ENCODE measurements at regions not wholly inside any gene's neighbourhood (a gene's known extent, or its start where the extent isn't known, plus 50 kb on each side); places are given as distances from the start of the nearest gene placed in this dataset.

- ChIA-PET CTCF (no interaction called here), POLR2A (no interaction called here)
- TF ChIP-seq L3MBTL2 (conservative IDR thresholded peaks at IDR 0.05) (no peak), ELF4 (IDR thresholded peaks at IDR 0.05) (no peak), CTBP1 (IDR thresholded peaks at IDR 0.05; ENCODE audit: borderline replicate concordance) (no peak), FOXA1 (IDR thresholded peaks at IDR 0.05) (no peak)
- no peak for DNase-seq (ENCODE audit: extremely low spot score)
Observed at GRCh38 chr4:11261066-11261850, 167.4 kb downstream of the HS3ST1 start.

- ChIA-PET CTCF (no interaction called here), POLR2A (no interaction called here)
- no peak for DNase-seq (ENCODE audit: extremely low spot score)
- TF ChIP-seq ZNF384 (IDR thresholded peaks at IDR 0.05) (no peak), SUZ12 (IDR thresholded peaks at IDR 0.05) (no peak), HDGF (IDR thresholded peaks at IDR 0.05; ENCODE audit: borderline replicate concordance) (no peak), FOXM1 (IDR thresholded peaks at IDR 0.05; ENCODE audit: borderline replicate concordance) (no peak), PKNOX1 (IDR thresholded peaks at IDR 0.05) (no peak), L3MBTL2 (conservative IDR thresholded peaks at IDR 0.05) (no peak), FOXA1 (IDR thresholded peaks at IDR 0.05) (no peak), ARNT (IDR thresholded peaks at IDR 0.05) (no peak)
Observed at GRCh38 chr4:11259837-11260236, 168.9 kb downstream of the HS3ST1 start.

GRCh38 chr4:11252149-11252548, 176.5 kb downstream of the HS3ST1 start:
- DNase-seq (ENCODE audit: extremely low spot score) = no peak
- ChIA-PET POLR2A (no interaction called here), CTCF (no interaction called here)
- TF ChIP-seq CTBP1 (IDR thresholded peaks at IDR 0.05; ENCODE audit: borderline replicate concordance) = no peak
- TF ChIP-seq ZNF384 (IDR thresholded peaks at IDR 0.05) = no peak

DNA sequence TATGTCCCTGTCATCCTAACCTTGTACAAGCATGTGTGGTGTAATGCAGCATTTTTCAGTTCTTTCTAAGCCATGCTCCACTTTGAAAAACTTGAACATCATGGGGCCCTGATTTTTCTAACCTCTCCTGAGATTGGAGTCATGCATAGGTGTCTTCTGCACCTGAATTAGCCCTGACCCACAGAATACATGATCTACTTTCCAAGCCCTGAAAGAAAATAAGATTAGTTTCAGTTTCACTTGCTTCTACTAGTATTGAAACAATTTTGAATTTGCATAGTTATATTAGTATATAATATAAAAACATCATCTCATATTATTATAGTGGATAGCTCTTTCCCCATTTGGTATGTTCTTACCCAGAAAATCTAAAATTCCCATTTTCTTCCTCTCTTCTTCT, 178.2 kb downstream of the HS3ST1 start:
- ChIA-PET CTCF (no interaction called here), POLR2A (no interaction called here)
- no peak for TF ChIP-seq FOXK2 (IDR thresholded peaks at IDR 0.05)
- no peak for TF ChIP-seq SUZ12 (IDR thresholded peaks at IDR 0.05)
- no peak for TF ChIP-seq L3MBTL2 (conservative IDR thresholded peaks at IDR 0.05)
- TF ChIP-seq CTBP1 (IDR thresholded peaks at IDR 0.05; ENCODE audit: borderline replicate concordance) = no peak
- TF ChIP-seq FOXA1 (IDR thresholded peaks at IDR 0.05) = no peak
- TF ChIP-seq NFRKB (IDR thresholded peaks at IDR 0.05) = no peak
- no peak for TF ChIP-seq ZNF384 (IDR thresholded peaks at IDR 0.05)
- no peak for DNase-seq (ENCODE audit: extremely low spot score)

DNA sequence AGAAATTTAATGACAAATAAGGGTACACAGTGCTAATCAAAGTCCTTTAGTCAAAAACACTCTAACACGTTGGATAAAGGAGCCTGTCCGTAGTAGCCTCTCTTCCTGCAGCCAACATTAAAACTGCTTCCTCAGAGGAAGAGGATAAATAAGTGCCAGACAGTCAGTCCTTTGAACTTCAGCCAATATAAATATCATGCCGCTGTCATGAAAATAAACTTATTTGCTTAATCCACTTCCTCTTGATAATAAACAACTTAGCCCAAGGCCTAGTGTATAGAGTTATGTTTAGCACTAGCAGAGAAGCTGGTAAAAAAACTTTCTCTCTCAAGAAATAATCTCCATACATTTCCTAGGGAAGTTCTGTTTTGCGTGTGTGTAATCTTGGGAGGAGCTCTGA, 196.7 kb downstream of the HS3ST1 start:
- ChIA-PET POLR2A (no interaction called here), CTCF (no interaction called here)
- DNase-seq (ENCODE audit: extremely low spot score) = no peak
- TF ChIP-seq FOXK2 (IDR thresholded peaks at IDR 0.05) = no peak
- TF ChIP-seq HDGF (IDR thresholded peaks at IDR 0.05; ENCODE audit: borderline replicate concordance) = no peak
- TF ChIP-seq TARDBP (IDR thresholded peaks at IDR 0.05) = no peak
- TF ChIP-seq ZNF384 (IDR thresholded peaks at IDR 0.05) = no peak
- no peak for TF ChIP-seq CTBP1 (IDR thresholded peaks at IDR 0.05; ENCODE audit: borderline replicate concordance)
- no peak for TF ChIP-seq FOXA1 (IDR thresholded peaks at IDR 0.05)
- no peak for TF ChIP-seq ARNT (IDR thresholded peaks at IDR 0.05)
- no peak for TF ChIP-seq SUZ12 (IDR thresholded peaks at IDR 0.05)
- TF ChIP-seq PKNOX1 (IDR thresholded peaks at IDR 0.05) = no peak
- TF ChIP-seq LEF1 (IDR thresholded peaks at IDR 0.05; ENCODE audit: borderline replicate concordance) = no peak

DNA sequence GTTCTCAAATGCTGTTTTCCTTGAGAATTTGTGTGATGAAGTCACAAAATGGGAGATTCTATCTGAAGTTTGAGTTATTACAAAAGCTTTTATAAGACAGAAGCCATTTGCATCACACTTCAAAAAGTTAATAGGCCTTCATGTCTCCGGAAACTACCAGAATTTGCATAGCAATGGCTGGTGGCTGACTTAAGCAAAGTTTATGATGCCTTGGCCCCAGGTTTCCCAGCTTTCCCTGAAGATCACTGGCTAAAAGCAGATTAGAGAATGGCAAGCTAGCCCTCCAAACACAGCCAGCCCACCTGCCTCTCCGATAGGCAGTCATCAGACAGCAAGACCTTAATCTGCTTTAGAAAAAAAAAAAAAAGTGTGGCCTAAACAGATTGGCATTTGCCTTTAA, 197.8 kb downstream of the HS3ST1 start:
- ChIA-PET POLR2A (no interaction called here), CTCF (interaction anchor here (0.7 kb wide), 1 partner anchor 500 kb away, joined by 5 read pairs; no protein-coding TSS in a partner anchor)
- no peak for DNase-seq (ENCODE audit: extremely low spot score)
- TF ChIP-seq FOXK2 (IDR thresholded peaks at IDR 0.05) = no peak

DNA sequence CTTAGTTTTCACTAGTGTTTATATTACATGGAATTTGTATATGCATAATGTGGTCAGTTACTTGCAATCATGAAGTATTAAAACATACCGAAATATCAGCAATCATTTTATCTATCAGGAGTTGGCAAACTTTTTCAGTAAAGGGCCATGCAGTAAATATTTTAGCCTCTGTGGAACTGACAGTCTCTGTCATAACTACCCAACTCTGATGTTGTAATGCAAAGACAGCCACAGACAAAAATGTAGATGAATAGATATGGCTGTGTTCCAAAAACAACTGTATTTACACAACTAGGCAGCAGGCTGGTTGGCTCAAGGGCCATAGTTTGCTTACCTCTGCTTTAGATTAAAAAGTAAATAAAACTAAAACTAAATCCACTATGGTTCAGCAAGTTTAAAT, 200.2 kb downstream of the HS3ST1 start:
- DNase-seq (ENCODE audit: extremely low spot score) = no peak

More for the DNA sequence above, 200.2 kb downstream of the HS3ST1 start:
- POLR2A ChIA-PET = no interaction called here
- CTCF ChIA-PET = no interaction called here
- no peak for TF ChIP-seq SUZ12 (IDR thresholded peaks at IDR 0.05)
- TF ChIP-seq FOXK2 (IDR thresholded peaks at IDR 0.05) = no peak
- TF ChIP-seq FOXA1 (IDR thresholded peaks at IDR 0.05) = no peak
- TF ChIP-seq L3MBTL2 (conservative IDR thresholded peaks at IDR 0.05) = no peak
- TF ChIP-seq PKNOX1 (IDR thresholded peaks at IDR 0.05) = no peak

All from HEK293T (cell line).